ENCODE measurements at regions not wholly inside any gene's neighbourhood (a gene's known extent, or its start where the extent isn't known, plus 50 kb on each side); places are given as distances from the start of the nearest gene placed in this dataset.

DNA sequence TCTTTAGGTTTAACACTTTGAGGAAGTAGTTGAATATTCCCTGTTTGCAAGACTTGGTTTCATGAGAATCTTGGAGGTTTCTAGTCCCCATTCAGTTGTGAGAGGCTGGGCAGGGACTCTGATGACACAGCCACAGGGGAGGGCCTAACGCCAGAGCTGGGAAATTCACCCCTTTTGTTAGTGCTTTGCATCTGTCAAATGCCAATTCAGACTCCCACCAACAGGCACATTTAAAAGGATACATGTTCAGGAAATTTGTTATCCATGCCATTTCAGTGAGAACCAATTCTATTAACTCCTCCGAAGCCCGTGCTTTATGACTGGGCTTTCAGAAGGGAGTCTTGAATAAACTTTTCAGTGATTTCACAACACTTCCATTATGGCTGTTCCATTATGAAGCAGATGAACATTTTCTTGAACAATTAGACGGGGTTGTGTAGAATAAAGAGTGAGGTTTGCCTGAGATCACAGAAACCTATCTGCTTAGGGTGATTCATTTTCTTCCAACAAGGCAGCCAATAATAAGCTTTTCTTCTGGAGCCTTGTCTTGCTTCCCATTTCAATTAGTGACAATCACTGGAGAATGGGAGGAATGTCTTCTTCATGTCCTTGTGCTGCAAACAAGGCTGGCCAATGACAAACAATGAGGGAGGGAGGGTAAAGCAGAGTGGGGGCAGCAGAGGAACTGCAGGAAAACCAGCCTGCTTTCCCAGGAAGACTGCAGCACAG is 90.6 kb downstream of the SOX14 start:
- TF ChIP-seq, protein P1, sequence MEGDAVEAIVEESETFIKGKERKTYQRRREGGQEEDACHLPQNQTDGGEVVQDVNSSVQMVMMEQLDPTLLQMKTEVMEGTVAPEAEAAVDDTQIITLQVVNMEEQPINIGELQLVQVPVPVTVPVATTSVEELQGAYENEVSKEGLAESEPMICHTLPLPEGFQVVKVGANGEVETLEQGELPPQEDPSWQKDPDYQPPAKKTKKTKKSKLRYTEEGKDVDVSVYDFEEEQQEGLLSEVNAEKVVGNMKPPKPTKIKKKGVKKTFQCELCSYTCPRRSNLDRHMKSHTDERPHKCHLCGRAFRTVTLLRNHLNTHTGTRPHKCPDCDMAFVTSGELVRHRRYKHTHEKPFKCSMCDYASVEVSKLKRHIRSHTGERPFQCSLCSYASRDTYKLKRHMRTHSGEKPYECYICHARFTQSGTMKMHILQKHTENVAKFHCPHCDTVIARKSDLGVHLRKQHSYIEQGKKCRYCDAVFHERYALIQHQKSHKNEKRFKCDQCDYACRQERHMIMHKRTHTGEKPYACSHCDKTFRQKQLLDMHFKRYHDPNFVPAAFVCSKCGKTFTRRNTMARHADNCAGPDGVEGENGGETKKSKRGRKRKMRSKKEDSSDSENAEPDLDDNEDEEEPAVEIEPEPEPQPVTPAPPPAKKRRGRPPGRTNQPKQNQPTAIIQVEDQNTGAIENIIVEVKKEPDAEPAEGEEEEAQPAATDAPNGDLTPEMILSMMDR (IDR thresholded peaks at IDR 0.05; ENCODE audit: poor library complexity): no peak
- no peak for TF ChIP-seq EZH2 (IDR thresholded peaks at IDR 0.05; ENCODE audit: borderline replicate concordance)
- no peak for TF ChIP-seq EZH2phosphoT487 (IDR thresholded peaks at IDR 0.05; ENCODE audit: low read depth, severe bottlenecking, unreplicated experiment)
